ENCODE measurements at regions not wholly inside any gene's neighbourhood (a gene's known extent, or its start where the extent isn't known, plus 50 kb on each side); places are given as distances from the start of the nearest gene placed in this dataset.

GRCh38 chr1:189007824-189008223 is 1469.8 kb downstream of the BRINP3 start:
- no peak for TF ChIP-seq CTCF (conservative IDR thresholded peaks at IDR 0.05)

GRCh38 chr1:189021577-189021976 is 1456.1 kb downstream of the BRINP3 start:
- Mint-ChIP-seq H3K27me3 (no peaks in the 10 kb centered on the region), H3K9me3 (peaks cover 8% of the 10 kb centered on the region), H3K27ac (no peak overlapping the region), H3K4me1 (ENCODE audit: unreplicated experiment) (no peaks in the 10 kb centered on the region), H3K4me3 (no peak overlapping the region), H3K36me3 (no peaks in the 10 kb centered on the region)
- no peak for DNase-seq (ENCODE audit: extremely low spot score, unreplicated experiment)
- TF ChIP-seq CTCF (conservative IDR thresholded peaks at IDR 0.05): no peak

More at GRCh38 chr1:189007824-189008223, 1469.8 kb downstream of the BRINP3 start:
- H3K9me3 Mint-ChIP-seq: no peaks in the 10 kb centered on the region
- no peak overlapping the region for H3K4me3 Mint-ChIP-seq
- no peaks in the 10 kb centered on the region for H3K36me3 Mint-ChIP-seq
- no peaks in the 10 kb centered on the region for H3K4me1 Mint-ChIP-seq (ENCODE audit: unreplicated experiment)
- H3K27me3 Mint-ChIP-seq: no peaks in the 10 kb centered on the region
- no peak overlapping the region for H3K27ac Mint-ChIP-seq
- DNase-seq (ENCODE audit: extremely low spot score, unreplicated experiment): no peak

GRCh38 chr1:189022015-189022414 is 1455.6 kb downstream of the BRINP3 start:
- no peak for TF ChIP-seq CTCF (conservative IDR thresholded peaks at IDR 0.05)
- Mint-ChIP-seq H3K4me1 (ENCODE audit: unreplicated experiment) (no peaks in the 10 kb centered on the region), H3K27me3 (no peaks in the 10 kb centered on the region), H3K9me3 (peaks cover 4% of the 10 kb centered on the region), H3K27ac (no peak overlapping the region), H3K36me3 (no peaks in the 10 kb centered on the region), H3K4me3 (no peak overlapping the region)
- no peak for DNase-seq (ENCODE audit: extremely low spot score, unreplicated experiment)

- Mint-ChIP-seq H3K9me3 (peaks cover 3% of the 10 kb centered on the region), H3K4me3 (no peak overlapping the region), H3K27me3 (no peaks in the 10 kb centered on the region), H3K27ac (no peak overlapping the region), H3K4me1 (ENCODE audit: unreplicated experiment) (no peaks in the 10 kb centered on the region), H3K36me3 (no peaks in the 10 kb centered on the region)
- no peak for TF ChIP-seq CTCF (conservative IDR thresholded peaks at IDR 0.05)
- no peak for DNase-seq (ENCODE audit: extremely low spot score, unreplicated experiment)
Observed at GRCh38 chr1:189027512-189027911, 1450.2 kb downstream of the BRINP3 start.

GRCh38 chr1:189033169-189033568 is 1444.5 kb downstream of the BRINP3 start:
- Mint-ChIP-seq H3K4me1 (ENCODE audit: unreplicated experiment) (no peaks in the 10 kb centered on the region), H3K27me3 (no peaks in the 10 kb centered on the region), H3K36me3 (no peaks in the 10 kb centered on the region)

More at GRCh38 chr1:189033169-189033568, 1444.5 kb downstream of the BRINP3 start:
- Mint-ChIP-seq H3K9me3 (no peaks in the 10 kb centered on the region), H3K27ac (no peak overlapping the region), H3K4me3 (no peak overlapping the region)
- DNase-seq (ENCODE audit: extremely low spot score, unreplicated experiment): no peak
- TF ChIP-seq CTCF (conservative IDR thresholded peaks at IDR 0.05): no peak

Data from type B pancreatic cell (in vitro differentiated cells).